CD4-positive, alpha-beta T cell treated with Interleukin-15 for 1 hour (primary cell): ENCODE measurements at regions not wholly inside any gene's neighbourhood (a gene's known extent, or its start where the extent isn't known, plus 50 kb on each side); places are given as distances from the start of the nearest gene placed in this dataset.
"Not testable (repeated sequence)": the region's sequence is repeated elsewhere in the genome, so short reads cannot be mapped to it uniquely, and the experiment has no call there.

ENCODE experiments used
- DNase-seq: peaks from one replicate; pipeline ENCODE4 v3.0.0-alpha.2; 2020

GRCh38 chr13:64476041-64476568 lies 2754.0 kb downstream of the PCDH9 start:
- DNase-seq: not testable (repeated sequence)

GRCh38 chr13:64471916-64472315 lies 2758.2 kb downstream of the PCDH9 start:
- DNase-seq: no peak

DNA sequence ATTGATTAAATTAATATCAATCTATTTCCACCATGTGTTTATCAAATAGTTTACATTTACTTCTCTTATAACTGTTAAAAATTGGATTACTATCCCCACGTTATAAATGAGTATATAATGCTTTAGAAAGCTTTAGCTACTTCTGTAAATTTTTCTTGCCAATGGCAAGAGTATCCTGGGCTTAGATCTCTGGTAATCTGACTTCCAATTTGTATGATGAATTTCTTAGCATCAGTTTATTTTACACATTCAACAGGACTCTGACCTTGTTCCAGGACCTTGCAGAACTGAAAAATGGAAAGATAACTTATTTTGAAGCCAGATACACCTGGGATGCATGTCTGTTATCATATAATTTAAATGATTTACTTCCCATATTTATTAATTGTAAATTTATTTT lies 2759.4 kb downstream of the PCDH9 start:
- DNase-seq: no peak

DNA sequence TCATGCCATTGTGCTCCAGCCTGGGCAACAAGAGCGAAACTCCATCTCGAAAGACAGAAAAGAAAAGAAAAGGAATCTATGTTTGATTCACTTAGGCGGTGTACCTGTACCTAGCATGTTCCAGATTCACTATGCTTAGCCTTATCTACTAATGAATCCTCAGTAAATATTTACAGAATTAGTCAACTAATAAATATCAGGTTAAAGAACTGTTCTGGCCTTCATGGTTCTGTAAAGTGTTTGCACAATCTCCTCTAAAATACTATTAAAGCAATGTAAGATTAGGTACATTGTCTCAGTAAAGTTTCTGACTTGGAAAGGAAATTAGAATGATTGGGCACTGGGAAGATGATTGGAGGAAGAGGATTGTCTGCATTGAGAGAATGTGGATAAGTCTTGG lies 2770.4 kb downstream of the PCDH9 start:
- no peak for DNase-seq

DNA sequence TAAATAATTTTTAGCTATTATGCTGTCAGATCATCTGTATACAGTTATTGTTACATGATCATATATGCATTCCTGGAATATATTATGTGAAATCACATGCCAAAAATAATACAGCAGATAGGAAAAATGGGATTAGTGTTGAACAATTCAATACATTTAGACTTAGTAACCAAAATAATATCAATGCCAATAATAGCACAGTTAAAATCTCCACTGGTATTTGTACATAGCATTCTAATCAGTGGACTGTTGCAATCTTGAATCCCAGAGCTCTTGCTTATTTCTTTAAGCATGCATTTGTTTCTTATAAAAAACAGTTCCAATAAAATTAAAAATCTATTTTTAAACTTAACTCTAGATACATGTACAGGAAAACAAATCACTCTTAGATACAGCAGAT lies 2772.2 kb downstream of the PCDH9 start:
- no peak for DNase-seq

GRCh38 chr13:64455124-64455523 lies 2775.0 kb downstream of the PCDH9 start:
- DNase-seq: no peak

DNA sequence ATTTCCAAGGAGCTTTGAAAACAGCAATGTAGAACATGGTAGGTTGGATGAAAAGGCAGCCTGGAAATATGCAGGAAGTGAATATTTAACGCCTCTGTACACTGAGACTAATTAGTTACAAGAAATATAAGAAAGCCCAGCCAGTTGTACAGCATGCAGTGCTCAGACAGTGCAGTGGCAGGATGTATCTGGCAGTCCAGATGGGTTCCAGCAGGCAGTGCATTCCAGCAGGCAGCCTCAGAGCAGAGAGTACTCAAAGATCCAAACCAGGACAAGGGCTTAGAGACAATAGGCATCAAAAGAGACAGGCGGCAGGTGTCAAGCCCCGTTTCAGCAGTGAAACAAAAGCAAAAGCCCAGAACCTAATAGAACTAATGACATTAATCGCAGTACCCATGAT lies 2776.3 kb downstream of the PCDH9 start:
- DNase-seq: no peak

GRCh38 chr13:64446372-64446771 lies 2783.8 kb downstream of the PCDH9 start:
- no peak for DNase-seq

DNA sequence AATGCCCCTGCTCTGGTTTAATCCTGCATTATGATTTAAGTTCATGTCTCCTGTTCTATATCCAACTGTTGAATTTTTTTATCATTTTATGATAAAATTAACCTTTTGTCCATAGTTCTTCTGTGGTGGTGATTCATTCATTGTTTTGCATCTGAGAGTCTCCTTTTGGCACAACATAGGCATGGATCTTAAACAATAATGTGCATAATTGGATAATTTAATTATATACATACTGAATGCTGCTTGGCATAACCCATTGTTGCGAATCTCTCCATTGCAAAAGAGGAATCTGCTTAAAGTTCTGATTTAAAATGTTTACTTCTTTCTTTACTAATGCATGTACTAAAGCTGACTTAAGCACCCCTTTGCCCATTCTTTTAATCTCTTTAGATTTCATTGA lies 2788.4 kb downstream of the PCDH9 start:
- no peak for DNase-seq

DNA sequence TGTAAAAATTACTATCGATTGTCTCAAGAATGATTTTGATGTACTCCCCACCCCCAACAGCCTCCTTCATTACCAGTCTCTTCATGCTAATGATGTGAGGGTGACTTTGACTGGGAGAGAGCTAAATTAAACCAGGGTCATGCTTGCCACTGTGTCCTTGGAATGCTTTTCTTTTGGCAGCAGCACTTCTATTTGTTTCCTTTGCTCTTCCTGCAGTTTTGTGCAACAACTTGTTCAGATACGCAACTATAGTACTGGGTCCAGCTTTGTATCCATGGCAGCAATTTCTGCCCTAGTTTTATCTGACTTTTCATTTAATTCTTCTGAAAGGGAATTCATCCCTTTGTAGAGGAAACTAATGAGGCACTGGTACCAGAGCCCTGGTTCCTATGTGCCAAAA lies 2792.1 kb downstream of the PCDH9 start:
- no peak for DNase-seq

- DNase-seq: no peak
These were observed 2800.4 kb downstream of the PCDH9 start for GRCh38 chr13:64429691-64430090.

GRCh38 chr13:64428196-64428595 lies 2801.9 kb downstream of the PCDH9 start:
- DNase-seq: no peak

GRCh38 chr13:64423467-64423866 lies 2806.7 kb downstream of the PCDH9 start:
- DNase-seq: no peak

- no peak for DNase-seq
These were observed 2810.0 kb downstream of the PCDH9 start for GRCh38 chr13:64420181-64420580.

GRCh38 chr13:64417581-64417980 lies 2812.6 kb downstream of the PCDH9 start:
- no peak for DNase-seq

DNA sequence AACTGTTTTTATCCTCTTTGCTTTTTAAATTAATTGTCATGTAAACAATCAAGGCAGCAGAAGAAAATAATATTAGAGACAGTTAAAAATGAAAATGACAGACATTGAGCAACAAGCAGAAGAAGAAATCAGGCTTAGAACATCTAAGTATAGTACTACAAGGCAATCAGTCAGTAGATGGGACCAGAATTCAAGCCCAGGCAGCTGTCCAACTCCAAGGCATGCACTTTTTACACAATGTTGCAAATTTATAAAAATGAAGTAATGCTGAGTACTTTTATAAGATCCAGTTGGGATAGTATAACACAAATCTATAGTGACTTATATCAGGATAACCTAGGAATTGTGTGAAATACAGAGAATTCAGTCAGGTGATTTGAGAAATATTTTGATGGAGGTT lies 2815.8 kb downstream of the PCDH9 start:
- DNase-seq: no peak

DNA sequence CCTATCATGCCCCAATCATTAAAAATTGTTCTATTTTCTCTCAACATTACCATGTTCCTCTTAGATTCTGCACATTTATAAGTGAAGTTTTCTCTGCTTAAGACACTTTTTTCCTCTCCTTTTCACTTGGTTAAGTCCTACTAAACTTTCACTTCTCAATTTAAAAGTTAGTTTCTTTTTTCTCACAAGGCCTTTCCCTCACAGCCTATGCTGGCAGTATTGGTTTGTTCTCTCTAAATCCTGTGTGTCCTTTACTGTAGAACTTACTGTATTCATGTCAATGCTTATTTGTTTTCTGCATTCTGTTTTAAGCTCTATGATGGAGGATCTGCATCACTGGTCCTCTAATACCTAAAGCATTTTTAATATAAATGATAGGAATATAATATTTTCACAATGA lies 2816.6 kb downstream of the PCDH9 start:
- DNase-seq: no peak

GRCh38 chr13:64410276-64411053 lies 2819.7 kb downstream of the PCDH9 start:
- DNase-seq: no peak

- DNase-seq: no peak
These were observed 2832.4 kb downstream of the PCDH9 start for GRCh38 chr13:64397701-64398100.

DNA sequence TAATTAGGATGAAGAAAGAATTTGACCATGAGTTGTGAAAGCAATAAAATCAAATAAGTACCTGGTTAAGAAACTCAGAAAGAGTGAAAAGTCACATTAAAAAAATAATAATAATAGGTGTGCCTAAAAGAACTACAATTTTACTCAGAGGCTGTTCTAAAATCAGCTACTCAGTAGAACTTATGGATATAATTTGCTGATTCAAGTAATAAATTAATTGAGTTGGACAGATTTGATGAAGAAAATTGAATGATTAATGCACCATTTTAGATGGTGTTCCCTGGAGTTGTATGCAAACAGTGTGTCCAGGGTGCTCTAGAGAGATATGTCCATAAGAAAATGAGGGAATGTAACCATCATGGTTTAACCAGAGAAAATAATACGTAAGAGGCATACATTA lies 2852.5 kb downstream of the PCDH9 start:
- DNase-seq: no peak

DNA sequence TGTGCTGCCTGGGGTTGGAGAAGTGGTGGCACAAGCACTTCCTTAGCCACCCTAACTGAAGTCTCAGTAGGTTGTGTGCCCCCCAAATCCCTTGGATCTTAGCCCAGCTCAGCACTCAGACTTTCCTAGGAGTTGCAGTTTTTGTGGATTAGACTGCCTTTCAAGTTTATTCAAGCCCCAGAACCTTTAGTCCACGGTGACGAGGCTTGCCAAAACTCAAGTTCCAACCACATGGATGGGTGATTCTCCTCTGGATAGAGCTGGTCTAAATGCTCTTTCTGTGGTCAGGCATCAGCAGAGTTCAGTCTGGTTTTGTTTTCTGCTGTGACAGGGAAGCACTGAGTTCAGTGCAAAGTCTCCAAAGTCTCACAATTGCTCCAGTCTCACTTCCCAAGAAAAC lies 2858.7 kb downstream of the PCDH9 start:
- DNase-seq: no peak

DNA sequence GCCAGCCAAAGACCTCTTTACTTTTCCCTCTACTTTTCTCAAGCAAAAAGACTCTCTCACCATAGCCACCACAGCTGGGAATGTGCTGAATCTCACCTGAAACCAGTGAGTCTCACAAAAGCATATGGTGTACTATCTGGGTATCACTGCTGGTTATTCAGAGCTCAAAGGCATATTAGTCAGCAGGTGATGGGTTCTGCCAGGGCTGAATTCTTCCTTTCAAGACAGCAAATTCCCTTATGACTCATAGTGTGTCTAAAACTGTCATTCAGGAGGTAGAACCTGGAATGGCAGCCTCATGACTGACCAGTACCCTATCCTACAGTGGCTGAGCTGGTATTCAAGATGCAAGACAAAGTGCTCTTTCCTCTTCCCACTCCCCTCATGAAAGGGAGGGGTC lies 2859.1 kb downstream of the PCDH9 start:
- DNase-seq: no peak

GRCh38 chr13:64369121-64369520 lies 2861.0 kb downstream of the PCDH9 start:
- DNase-seq: no peak

DNA sequence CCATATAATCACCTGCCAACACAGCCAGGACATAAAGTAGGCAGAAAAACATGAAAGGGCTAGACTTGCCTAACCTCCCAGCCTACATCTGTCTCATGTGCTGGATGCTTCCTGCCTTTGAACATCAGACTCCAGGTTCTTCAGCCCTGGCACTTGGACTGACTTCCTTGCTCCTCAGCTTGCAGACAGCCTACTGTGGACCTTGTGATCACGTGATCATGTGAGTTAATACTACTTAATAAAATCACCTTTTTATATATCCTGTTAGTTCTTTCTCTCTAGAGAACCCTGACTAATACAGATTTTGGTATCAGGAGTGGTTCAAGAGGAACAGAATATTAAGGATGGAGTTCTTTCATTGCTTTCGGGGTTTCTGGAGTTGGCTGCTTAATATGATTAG lies 2867.6 kb downstream of the PCDH9 start:
- DNase-seq: no peak

DNA sequence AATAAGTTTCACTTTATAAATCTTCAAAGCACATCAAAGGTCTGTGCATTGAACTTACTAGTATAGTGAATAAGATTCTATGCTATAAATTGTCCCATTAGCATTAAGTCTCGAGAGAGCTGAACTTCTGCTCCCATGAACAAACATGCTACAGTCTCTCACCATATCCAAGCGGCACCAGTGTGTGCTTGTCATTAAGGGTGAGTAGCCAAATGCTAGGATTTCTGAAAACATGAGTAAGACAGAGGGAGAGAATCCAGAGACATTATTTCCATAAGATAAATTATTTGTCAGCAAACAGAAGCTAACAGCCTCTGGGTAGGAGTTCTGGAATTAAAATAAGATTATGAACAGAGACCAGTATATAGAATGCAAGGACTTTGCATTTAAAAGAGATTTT lies 2882.5 kb downstream of the PCDH9 start:
- DNase-seq: no peak
